AG04450 (cell line): ENCODE measurements at regions not wholly inside any gene's neighbourhood (a gene's known extent, or its start where the extent isn't known, plus 50 kb on each side); places are given as distances from the start of the nearest gene placed in this dataset.

Source experiments
- CTCF ChIA-PET: fragments of 300-600, 350-600 bp; formaldehyde crosslinking; extraction: SDS; loops from one replicate; lab custom pipeline; 2022; ENCODE audit warnings: antibody characterized with exemption, inconsistent platforms; lab: Charles Lee
- POLR2A ChIA-PET: fragments of 350-600 bp; formaldehyde crosslinking; extraction: SDS; loops from one replicate; lab custom pipeline; 2021; ENCODE audit warnings: antibody characterized with exemption, inconsistent platforms; lab: Yijun Ruan, JAX
- DNase-seq: peaks from one replicate; pipeline ENCODE4 v3.0.0-alpha.2; 2011; ENCODE audit warnings: low read depth, low spot score
- H3K27ac ChIP-seq: one replicate; pipeline ENCODE4 v1.5.1; 2012; ENCODE audit warnings: low read depth, low read length, control low read depth
- H3K27me3 ChIP-seq: one replicate; pipeline ENCODE4 v1.6.0; 2012; ENCODE audit warnings: low read length; ENCODE audit not compliant: control insufficient read depth, insufficient read depth
- H3K4me3 ChIP-seq: 2 replicates; pipeline ENCODE4 v1.5.1; 2011; ENCODE audit warnings: mild to moderate bottlenecking, low read depth, low read length, control low read depth
- H3K9me3 ChIP-seq: 2 replicates; pipeline ENCODE4 v1.5.1; 2012; ENCODE audit warnings: low read length; ENCODE audit not compliant: control insufficient read depth, insufficient read depth
- CTCF ChIP-seq: IDR thresholded peaks from 2 replicates; pipeline ENCODE4 v1.5.1; 2011; ENCODE audit warnings: low read depth, low read length, control low read depth, inconsistent platforms

GRCh38 chr20:22805219-22805618 lies 220.8 kb upstream of the FOXA2 start:
- Histone ChIP-seq H3K27me3 (peaks cover 10% of the 10 kb centered on the region), H3K27ac (no peak overlapping the region), H3K4me3 (no peak overlapping the region), H3K9me3 (no peaks in the 10 kb centered on the region)
- ChIA-PET CTCF (no interaction called here), POLR2A (no interaction called here)
- no peak for TF ChIP-seq CTCF
- DNase-seq, result peak; percentile 4

GRCh38 chr20:22805996-22806395 lies 221.6 kb upstream of the FOXA2 start:
- TF ChIP-seq CTCF, result no peak

GRCh38 chr20:22807045-22807444 lies 222.7 kb upstream of the FOXA2 start:
- CTCF ChIA-PET, result no interaction called here
- DNase-seq, result no peak
- no peak overlapping the region for H3K4me3 ChIP-seq
- H3K27me3 ChIP-seq, result peaks cover 5% of the 10 kb centered on the region
- no peak for TF ChIP-seq CTCF
- H3K27ac ChIP-seq, result no peak overlapping the region
- POLR2A ChIA-PET, result no interaction called here
- no peaks in the 10 kb centered on the region for H3K9me3 ChIP-seq

More at GRCh38 chr20:22805996-22806395, 221.6 kb upstream of the FOXA2 start:
- Histone ChIP-seq H3K4me3 (no peak overlapping the region), H3K27ac (no peak overlapping the region), H3K27me3 (peaks cover 10% of the 10 kb centered on the region), H3K9me3 (no peaks in the 10 kb centered on the region)
- DNase-seq, result no peak
- ChIA-PET CTCF (no interaction called here), POLR2A (no interaction called here)

GRCh38 chr20:22807646-22808244 lies 223.4 kb upstream of the FOXA2 start:
- H3K4me3 ChIP-seq, result no peak overlapping the region

GRCh38 chr20:22808628-22809027 lies 224.3 kb upstream of the FOXA2 start:
- Histone ChIP-seq H3K27me3 (peaks cover under 1% of the 10 kb centered on the region), H3K27ac (no peak overlapping the region), H3K9me3 (no peaks in the 10 kb centered on the region), H3K4me3 (no peak overlapping the region)
- ChIA-PET POLR2A (no interaction called here), CTCF (no interaction called here)
- TF ChIP-seq CTCF, result no peak
- DNase-seq, result no peak

More at GRCh38 chr20:22807646-22808244, 223.4 kb upstream of the FOXA2 start:
- no peak for TF ChIP-seq CTCF
- Histone ChIP-seq H3K9me3 (no peaks in the 10 kb centered on the region), H3K27ac (no peak overlapping the region), H3K27me3 (peaks cover 3% of the 10 kb centered on the region)
- CTCF ChIA-PET, result no interaction called here
- no peak for DNase-seq
- POLR2A ChIA-PET, result no interaction called here
